GM10266 (cell line): ENCODE measurements at regions not wholly inside any gene's neighbourhood (a gene's known extent, or its start where the extent isn't known, plus 50 kb on each side); places are given as distances from the start of the nearest gene placed in this dataset.
"Not testable (repeated sequence)": the region's sequence is repeated elsewhere in the genome, so short reads cannot be mapped to it uniquely, and the experiment has no call there.

Source experiments
- DNase-seq: peaks from one replicate; pipeline ENCODE4 v3.0.0; 2012; ENCODE audit errors: extremely low spot score
- CTCF ChIP-seq: IDR thresholded peaks from 2 replicates; pipeline ENCODE4 v1.5.1; 2012; ENCODE audit warnings: mild to moderate bottlenecking, low read depth; ENCODE audit not compliant: control insufficient read depth, insufficient read depth; ENCODE audit errors: missing control alignments

DNA sequence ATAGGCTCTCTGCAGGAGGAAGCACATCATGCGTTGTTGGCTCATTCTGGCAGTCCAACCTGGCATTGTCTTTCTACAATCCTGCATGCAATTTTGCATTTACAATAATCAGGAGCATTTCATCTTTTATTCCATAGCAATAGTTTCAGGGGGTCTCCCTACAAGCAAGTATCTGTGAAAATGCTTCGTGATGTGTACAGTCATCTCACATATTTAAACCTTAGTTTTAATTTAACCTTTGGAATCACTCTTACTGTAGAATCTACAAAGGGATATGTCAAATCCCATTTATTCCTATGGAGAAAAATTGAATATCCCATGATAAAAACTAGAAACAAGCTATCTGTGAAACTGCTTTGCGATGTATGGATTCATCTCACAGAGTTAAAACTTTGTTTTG is 112.0 kb upstream of the WSB1 start:
- DNase-seq = no peak

DNA sequence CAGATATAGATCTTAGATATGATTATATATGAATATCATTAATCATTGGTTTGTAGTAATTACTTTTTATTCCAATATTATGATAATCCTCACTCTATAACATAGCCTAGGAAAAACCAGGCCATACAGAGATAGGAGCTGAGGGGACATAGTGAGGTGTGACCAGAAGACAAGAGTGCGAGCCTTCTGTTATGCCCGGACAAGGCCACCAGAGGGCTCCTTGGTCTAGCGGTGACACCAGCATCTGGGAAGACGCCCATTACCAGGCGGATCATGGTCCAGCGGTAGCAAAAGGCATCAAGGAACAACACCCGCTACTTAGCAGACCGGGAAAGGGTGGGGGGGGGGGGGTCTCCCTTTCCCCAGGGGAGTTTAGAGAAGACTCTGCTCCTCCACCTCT is 96.4 kb upstream of the WSB1 start:
- DNase-seq = not testable (repeated sequence)
- TF ChIP-seq CTCF = peak; percentile 33

More for the DNA sequence above, 112.0 kb upstream of the WSB1 start:
- no peak for TF ChIP-seq CTCF

DNA sequence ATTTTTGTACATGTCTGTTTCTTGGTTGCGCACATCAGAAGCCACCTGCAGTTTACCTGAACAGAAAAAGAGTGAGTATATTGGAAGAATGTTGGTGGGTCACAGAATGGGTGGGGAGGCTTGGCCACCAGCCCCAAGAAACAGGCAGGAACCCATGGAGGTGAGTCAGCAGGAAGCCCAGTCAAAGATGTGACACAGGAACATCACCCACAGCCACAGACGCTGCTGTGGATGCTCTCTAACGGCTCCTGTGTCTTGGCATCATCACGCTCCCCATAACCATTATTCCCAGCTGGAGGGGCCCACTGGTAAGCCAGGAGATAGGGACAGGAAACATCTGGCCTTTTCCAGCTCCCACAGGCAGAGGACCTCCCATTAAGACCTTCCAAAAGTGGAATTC is 94.0 kb upstream of the WSB1 start:
- DNase-seq = no peak
- no peak for TF ChIP-seq CTCF

GRCh38 chr17:27200476-27200875 is 93.4 kb upstream of the WSB1 start:
- no peak for DNase-seq
- no peak for TF ChIP-seq CTCF

GRCh38 chr17:27203241-27203640 is 90.7 kb upstream of the WSB1 start:
- no peak for TF ChIP-seq CTCF
- no peak for DNase-seq

DNA sequence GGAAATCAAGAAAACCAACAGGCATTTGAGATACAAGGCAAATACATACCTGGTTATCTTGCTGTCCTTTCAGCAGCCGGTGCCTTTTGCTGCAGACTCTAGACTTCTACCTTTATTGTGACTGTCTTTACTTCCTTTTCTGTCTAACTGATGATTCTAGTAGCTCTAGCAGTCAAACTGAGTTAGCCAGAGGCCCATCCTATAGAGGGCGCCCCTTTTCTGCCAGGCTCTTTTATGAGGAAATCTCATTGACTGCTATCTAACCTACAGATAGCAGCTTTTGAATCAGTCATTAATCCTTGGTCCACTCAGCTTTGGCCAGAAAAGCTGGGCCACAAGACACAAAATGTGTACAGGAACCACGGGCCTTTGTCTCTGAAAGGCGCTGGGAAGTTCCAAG is 87.5 kb upstream of the WSB1 start:
- TF ChIP-seq CTCF = no peak
- DNase-seq = no peak

- no peak for TF ChIP-seq CTCF
These were observed 86.8 kb upstream of the WSB1 start for GRCh38 chr17:27207073-27207513.

DNA sequence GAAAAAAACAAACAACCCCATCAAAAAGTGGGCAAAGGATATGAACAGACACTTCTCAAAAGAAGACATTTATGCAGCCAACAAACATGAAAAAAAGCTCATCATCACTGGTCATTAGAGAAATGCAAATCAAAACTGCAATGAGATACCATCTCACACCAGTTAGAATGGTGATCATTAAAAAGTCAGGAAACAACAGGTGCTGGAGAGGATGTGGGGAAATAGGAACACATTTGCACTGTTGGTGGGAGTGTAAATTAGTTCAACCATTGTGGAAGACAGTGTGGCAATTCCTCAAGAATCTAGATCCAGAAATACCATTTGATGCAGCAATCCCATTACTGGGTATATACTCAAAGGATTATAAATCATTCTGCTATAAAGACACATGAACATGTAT is 85.5 kb upstream of the WSB1 start:
- DNase-seq = not testable (repeated sequence)

More at GRCh38 chr17:27207073-27207513, 86.8 kb upstream of the WSB1 start:
- no peak for DNase-seq
